GM12872 (cell line): ENCODE measurements at regions not wholly inside any gene's neighbourhood (a gene's known extent, or its start where the extent isn't known, plus 50 kb on each side); places are given as distances from the start of the nearest gene placed in this dataset.

Source experiments
- CTCF ChIP-seq: IDR thresholded peaks from 3 replicates; pipeline ENCODE4 v1.5.1; 2011; ENCODE audit warnings: low read depth, mild to moderate bottlenecking, low read length, moderate library complexity; ENCODE audit not compliant: insufficient read depth

GRCh38 chr2:126309185-126309584, 346.8 kb upstream of the GYPC start:
- no peak for TF ChIP-seq CTCF

GRCh38 chr2:126312579-126312978, 343.4 kb upstream of the GYPC start:
- TF ChIP-seq CTCF, result no peak

GRCh38 chr2:126315828-126316227, 340.1 kb upstream of the GYPC start:
- TF ChIP-seq CTCF, result no peak

- TF ChIP-seq CTCF, result no peak
These were observed 338.0 kb upstream of the GYPC start for GRCh38 chr2:126317790-126318431.

GRCh38 chr2:126322342-126322741, 333.6 kb upstream of the GYPC start:
- no peak for TF ChIP-seq CTCF

- no peak for TF ChIP-seq CTCF
These were observed 330.8 kb upstream of the GYPC start for GRCh38 chr2:126325202-126325601.

- no peak for TF ChIP-seq CTCF
These were observed 326.8 kb upstream of the GYPC start for GRCh38 chr2:126329173-126329572.
